ENCODE measurements at regions not wholly inside any gene's neighbourhood (a gene's known extent, or its start where the extent isn't known, plus 50 kb on each side); places are given as distances from the start of the nearest gene placed in this dataset.
"Not testable (repeated sequence)": the region's sequence is repeated elsewhere in the genome, so short reads cannot be mapped to it uniquely, and the experiment has no call there.

DNA sequence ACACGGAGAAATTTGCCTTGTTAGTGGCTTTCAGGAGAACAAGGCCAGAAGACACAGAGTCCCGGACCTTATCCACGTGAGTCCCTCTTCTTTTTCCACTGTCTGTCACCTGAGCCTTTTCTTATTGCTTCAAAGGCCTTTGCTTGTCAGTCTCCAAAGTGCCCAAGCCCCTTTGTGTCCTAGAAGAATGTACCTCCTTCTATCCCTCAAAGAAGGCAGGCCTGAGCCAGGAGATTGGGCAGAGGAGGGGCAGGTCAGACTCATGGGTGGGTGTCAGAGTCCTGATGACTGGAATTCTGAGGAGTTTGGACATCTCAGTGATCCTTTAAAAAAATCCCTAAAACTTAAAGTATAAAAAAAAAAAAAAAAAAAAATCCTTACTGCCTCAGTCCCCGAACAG lies 299.6 kb upstream of the NCAM1 start:
- no peak for DNase-seq

- no peak for DNase-seq
Measured at GRCh38 chr11:112662554-112662953, 298.7 kb upstream of the NCAM1 start.

DNA sequence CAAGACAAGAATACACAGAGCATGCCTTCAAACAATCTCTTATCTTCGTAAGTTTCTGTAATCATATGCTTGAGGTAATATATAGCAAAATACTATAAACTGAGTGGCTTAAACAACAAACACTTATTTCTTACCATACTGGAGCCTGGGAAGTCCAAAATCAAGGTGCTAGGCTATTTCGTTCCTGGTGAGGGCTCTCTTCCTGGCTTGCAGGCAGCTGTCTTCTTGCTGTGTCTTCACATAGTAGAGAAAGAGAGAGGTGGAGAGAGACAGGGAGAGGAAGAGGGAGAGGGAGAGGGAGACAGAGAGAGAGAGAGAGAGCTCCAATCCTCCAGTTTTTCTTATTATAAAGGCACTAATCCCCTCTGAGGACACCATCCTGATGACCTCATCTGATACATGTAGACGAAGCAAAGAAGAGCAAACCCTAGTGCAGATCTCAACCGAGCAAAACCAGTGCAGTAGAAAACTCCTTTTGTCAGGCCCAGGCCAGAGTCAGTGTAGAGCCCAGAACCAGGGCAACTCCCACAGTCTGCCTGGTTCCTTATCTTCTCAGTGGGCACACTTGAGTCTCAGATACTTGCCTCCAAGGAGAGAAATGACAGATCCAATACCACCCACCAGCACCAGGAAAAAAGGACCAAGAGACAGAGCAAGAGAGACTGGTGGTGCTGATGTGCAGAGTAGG lies 297.1 kb upstream of the NCAM1 start:
- DNase-seq: no peak

DNA sequence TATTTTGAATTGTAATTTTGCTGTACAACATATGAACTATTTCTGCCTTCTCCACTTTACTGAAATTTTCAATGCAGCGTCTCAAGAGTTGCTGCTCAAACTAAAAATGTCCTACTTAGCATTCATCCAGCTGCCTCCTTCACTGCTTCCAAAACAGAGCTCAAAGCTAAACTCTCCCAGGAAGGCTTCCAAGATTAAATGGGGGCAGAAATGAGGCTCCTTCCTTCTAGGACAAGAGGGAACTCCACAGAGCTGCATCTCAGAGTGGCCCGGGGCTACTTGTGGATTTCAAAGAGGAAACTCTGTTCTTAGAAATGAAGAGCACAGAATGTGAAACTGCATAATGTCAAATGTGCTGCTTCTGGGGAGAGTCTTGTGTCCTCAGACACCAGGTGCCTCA lies 295.9 kb upstream of the NCAM1 start:
- DNase-seq: no peak

DNA sequence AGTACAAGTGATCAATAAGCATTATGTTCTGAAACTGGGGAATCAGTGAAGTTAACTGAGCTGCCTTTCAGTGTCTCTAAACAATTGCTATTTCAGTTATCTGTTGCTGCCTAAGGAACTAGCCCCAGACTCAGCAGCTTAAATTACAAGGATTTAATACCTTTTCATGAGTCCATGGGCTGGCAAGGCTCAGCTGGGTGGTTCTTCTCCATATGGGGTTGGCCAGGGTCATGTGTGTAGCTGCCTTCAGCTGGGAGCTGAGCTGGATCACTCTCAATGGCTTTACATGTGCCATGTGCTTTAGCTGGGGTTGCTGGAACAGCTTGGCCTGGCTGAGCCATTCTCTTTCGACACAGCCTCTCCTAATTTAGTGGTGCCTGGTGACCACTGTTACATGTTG lies 295.0 kb upstream of the NCAM1 start:
- DNase-seq: no peak

DNA sequence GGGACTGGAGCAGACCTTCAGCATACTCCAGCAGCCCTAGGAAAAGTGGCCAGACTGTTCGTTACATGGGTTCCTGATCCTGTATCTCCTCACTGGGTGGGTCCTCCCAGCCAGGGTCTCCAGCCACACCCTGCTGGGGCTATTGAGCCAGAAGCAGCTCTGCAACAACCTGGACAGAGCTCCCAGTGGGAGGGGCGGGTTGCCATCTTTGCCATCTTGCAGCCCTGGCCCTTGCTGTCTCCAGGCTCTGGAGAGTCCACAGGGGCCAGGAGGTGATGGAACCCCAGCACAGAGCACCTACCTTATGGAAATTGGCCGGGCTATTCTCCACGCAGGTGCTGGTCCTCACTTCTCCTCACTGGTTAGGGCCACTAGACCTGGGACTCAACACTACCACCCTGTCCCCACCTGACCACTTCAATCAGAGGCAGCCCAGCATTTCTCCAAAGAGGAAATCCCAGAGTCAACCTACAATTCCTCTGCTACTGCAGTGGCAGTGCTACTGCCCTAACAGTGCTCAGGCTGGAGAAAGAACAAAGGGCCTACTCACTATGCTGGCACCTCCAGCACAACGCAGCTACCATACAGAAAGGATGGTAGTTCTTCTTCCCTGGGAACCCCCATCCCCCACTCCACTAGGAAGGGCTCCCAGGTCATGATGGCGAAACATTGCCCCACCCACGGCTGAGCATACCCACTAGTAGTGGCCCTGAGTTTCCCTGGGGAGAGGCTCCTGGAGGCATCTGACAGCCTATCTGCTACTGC lies 290.2 kb upstream of the NCAM1 start:
- no peak for DNase-seq

DNA sequence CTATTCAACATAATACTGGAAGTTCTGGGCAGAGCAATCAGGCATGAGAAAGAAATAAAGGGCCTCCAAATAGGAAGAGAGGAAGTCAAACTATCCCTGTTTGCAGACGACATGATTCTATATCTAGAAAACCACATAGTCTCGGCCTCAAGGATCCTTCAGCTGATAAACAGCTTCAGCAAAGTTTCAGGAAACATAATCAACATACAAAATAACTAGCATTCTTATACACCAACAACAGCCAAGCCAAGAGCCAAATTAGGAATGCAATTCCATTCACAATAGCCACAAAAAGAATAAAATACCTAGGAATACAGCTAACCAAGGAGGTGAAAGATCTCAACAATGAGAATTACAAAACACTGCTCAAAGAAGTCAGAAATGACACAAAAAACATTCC lies 287.8 kb upstream of the NCAM1 start:
- not testable (repeated sequence) for DNase-seq

DNA sequence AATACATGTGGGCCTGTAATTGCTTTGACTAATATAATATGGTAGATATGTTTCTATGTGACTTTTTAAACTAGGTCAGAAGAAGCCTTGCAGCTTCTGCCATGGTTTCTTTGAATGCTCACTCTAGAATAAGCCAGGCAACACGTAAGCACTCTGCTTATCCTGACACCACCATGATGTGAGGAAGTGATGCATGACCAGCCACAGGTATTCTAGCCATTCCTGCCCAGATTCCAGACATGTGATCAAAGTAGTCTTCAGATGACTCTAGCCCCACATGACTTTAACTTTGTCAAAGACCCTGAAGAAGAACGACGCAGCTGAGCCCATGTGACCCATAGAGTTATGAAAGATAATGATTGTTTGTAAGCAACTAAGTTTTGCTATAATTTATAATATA lies 276.1 kb upstream of the NCAM1 start:
- DNase-seq: no peak

GRCh38 chr11:112689851-112690250 lies 271.4 kb upstream of the NCAM1 start:
- DNase-seq: no peak

DNA sequence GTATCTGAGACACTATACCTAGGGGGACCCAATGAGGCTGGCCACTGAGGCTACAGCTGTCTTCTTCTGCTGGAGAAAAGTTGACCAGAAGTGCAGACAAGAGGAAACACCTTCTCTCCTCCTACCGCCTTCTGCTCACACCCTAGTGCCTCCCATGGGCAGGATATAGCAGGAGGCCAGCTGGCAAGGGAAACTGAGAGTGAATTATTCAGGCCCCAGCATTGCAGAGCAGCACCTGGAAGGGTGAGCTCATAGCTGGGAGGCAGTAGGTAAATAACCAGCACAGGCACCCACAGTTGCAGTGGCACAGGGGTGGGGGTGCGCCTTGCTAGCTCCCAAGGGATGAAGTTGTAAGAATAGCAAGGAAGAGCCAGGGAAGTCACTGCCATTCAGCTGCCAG lies 267.4 kb upstream of the NCAM1 start:
- DNase-seq: no peak

DNA sequence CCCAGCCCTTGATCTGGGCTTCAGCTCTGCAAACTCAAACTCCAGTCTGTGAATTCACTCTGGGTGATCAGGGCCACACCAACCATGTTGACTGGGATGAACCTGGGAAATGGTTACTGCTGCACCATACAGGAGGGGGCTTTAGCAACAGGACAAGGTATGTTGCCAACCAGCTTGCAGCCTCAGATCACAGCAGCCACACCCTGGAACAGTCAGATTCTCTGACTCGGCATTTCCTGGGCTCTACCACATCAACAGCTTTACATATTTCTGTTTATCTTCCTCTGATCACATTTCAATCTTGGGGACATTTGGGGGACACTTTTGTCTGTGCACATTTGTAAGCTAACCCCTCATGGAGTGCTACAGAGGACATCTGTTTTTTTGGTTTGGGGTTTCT lies 267.0 kb upstream of the NCAM1 start:
- DNase-seq: no peak

- DNase-seq: no peak
Measured at GRCh38 chr11:112694813-112695212, 266.4 kb upstream of the NCAM1 start.

DNA sequence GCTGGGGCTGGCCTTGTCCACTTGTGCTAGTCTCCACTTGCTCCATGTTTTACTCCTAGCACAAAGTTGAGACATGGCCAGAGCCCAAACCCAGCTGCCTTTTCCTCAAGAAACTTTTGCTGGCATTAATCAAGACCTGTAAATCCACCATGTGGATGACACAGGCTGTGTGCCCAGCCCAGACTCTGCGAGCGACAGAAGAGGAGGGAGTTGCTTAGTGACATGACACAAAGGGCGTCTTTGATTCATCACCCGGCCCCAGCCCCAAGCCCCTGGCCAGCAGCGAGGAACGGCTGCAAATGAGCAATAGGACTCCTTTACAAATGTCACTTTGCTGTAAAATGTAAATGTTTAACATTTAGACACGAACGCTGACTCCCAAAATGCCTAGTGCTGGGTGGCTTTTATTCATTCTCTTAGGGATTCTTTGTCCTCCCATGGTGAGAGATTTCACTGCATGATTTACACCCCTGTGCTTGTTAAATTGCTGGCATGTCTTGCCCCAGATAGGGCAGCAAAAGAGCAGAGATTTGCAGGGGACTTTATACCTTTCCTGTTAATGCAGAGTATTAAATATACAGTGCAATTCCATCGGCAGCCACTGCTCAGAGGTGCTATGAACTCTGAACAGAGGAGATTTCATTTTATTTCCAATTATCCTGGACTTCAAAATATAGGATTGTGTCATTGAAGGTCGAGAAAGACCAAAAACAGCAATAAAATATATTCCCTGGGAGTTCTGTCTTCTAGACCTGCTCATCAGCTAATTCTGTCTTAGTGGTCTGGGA lies 263.6 kb upstream of the NCAM1 start:
- no peak for DNase-seq

DNA sequence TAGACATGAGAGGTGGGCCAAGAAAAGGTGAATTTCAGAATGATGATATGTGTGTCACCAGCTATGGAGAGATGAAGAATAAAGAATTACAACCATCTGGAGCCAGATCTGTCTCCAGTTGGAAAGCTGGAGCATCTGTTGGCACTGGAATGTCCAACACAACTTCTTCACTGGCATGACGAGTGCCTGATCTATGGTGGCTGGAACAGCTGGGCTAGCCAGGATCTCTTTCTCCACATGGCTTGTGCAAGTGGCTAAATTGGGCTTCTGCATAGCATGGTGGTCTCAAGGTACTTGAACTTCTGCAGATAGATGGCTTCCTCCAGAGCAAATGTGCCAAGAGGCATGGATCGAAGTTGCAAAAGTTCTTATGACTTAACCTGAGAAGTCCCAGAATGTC lies 256.1 kb upstream of the NCAM1 start:
- DNase-seq: no peak

DNA sequence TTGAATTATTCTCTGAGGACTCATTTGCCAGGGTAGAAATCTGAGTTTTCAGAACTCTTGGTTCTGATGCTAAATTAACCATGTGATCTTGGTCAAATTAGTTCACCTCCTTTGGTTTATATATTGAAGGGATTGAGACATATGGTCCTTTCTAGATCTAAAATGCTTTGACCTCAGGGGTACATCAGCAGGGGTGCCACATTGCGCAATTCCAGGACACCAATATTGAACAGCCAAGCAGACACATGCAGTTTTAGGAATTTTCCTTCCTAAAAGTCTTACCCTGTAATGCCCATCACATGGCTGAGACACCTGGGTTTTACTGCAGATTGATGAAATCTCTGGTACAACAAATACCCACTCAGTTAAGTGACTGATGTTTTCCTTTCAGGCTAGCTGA lies 254.4 kb upstream of the NCAM1 start:
- no peak for DNase-seq

DNA sequence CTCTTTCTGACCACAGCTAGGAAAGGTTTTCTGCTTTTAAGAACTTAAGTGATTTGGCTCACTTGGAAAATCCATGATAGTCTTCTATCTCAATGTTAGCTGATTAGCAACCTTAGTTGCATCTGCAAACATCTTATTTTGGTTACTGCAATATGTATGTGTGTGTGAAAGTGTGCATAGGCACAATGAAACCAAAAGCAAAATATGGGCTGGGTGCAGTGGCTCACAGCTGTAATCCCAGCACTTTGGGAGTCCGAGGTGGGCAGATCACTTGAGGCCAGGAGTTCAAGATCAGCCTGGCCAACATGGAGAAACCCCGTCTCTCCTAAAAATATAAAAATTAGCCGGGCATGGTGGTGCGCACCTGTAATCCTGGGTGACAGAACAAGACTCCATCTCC lies 246.9 kb upstream of the NCAM1 start:
- DNase-seq: not testable (repeated sequence)

DNA sequence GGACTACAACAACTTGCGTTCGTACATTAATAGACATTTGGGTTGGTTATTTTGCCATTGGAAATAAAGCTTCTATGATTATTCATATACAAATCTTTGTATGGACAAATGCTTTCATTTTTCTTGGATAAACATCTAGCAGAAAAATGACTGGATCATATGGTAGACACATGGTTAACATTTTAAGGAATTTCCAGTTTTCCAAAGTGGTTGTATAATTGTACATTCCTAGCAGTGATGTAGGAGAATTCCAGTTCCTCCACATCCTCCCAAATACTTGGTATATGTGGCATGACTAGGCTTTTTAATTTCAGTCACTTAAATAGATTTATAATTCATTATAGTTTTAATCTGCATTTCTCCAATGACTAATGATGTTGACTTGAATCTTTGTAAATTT lies 246.2 kb upstream of the NCAM1 start:
- DNase-seq: no peak

DNA sequence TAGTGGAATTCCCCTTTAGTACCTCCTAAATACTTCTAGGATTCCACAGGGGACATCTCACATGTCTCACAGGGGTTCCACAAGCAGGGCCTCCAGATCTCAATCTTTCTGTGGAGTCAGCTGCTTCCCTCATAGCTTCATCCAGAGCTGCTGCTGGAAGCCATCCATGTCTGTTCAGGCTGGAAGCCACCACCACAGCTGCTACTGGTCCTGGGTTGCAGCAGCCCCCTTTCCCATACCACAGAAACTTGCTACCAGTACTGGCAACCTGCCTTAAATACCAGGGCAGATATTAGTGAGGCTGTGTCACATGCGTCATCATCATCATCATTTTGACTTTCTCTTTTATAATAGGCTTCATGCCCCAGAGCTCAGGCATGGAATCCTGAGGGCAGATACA lies 242.7 kb upstream of the NCAM1 start:
- no peak for DNase-seq

- no peak for DNase-seq
Measured at GRCh38 chr11:112719736-112720525, 241.3 kb upstream of the NCAM1 start.

- no peak for DNase-seq
Measured at GRCh38 chr11:112722148-112722547, 239.1 kb upstream of the NCAM1 start.

- no peak for DNase-seq
Measured at GRCh38 chr11:112722876-112723275, 238.3 kb upstream of the NCAM1 start.

DNA sequence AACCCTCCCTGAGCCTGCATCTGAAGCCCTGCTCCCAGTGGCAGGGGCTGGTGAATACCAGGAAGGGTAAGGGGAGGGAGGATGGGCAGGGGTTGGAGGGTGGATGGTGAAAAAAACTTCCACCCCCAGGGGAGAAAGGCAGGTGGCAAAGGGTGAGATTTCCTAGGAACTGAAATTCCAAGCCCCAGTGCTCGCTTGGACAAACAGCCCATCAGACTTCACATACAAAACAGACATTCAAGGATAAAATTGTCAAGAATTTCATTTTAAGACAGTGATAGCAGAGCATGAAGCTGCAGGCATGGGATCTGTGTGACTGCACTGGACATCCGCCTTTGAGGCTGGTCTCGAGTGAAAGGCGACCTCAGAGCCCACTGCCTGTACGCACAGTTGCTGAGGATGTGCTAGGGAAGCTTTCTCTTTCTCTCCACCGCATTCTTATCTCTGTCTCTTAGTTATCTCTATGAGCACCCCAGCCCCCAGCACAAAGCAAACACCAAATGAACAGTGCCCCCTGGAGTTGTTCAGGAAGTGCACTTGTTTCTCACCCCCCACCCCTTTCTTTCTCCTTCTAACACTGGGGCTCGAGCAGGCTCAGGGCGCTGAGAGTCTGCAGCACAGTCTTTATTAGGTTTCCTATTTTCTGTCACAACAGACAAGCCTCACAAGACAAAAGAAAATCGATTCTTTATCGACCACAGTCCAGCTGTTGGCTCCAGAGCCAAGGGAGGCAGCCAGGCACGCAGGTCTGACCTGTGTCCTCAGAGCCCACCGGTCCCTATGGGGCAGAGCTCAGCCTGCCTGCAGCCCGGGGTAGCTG lies 237.3 kb upstream of the NCAM1 start:
- DNase-seq: no peak
